COLO829 (cell line): ENCODE measurements at regions not wholly inside any gene's neighbourhood (a gene's known extent, or its start where the extent isn't known, plus 50 kb on each side); places are given as distances from the start of the nearest gene placed in this dataset.
"Not testable (repeated sequence)": the region's sequence is repeated elsewhere in the genome, so short reads cannot be mapped to it uniquely, and the experiment has no call there.

Experiments
- DNase-seq: peaks from one replicate; pipeline ENCODE4 v3.0.0; 2012; ENCODE audit warnings: low spot score

DNA sequence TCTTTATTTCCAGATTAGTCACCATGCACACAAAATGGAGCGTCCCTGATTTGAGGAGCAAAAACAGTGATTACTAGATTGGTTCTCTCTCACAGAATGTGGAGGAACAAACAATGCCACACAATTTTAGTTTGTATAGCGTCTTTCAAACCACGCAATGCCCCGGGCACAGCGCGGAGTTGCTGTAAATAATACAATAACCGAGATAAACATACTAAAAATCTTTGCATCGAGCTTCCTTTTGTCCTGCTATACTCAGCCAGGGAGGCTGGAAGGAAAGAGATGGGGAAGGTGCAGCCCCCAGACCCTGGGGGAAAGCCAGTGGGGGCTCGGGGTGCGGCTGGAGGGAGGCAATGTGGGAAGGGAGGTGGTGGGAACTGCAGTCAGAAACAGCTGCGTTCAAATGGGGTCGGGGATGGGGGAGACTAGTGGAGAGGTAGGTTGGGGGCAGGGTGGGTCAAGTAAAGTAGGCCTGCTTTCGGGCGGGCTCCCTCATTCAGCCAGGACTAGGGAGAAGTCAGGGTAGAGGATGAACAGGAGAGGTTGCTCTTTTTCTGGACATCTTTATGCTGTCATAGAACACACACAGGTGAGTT lies 366.3 kb downstream of the RPS6KC1 start:
- no peak for DNase-seq

GRCh38 chr1:213417846-213418245 lies 366.8 kb downstream of the RPS6KC1 start:
- DNase-seq = no peak

GRCh38 chr1:213418268-213419071 lies 367.4 kb downstream of the RPS6KC1 start:
- DNase-seq = no peak

- DNase-seq = no peak
Observed at GRCh38 chr1:213419401-213420030, 368.5 kb downstream of the RPS6KC1 start.

- not testable (repeated sequence) for DNase-seq
Observed at GRCh38 chr1:213421178-213421577, 370.1 kb downstream of the RPS6KC1 start.

DNA sequence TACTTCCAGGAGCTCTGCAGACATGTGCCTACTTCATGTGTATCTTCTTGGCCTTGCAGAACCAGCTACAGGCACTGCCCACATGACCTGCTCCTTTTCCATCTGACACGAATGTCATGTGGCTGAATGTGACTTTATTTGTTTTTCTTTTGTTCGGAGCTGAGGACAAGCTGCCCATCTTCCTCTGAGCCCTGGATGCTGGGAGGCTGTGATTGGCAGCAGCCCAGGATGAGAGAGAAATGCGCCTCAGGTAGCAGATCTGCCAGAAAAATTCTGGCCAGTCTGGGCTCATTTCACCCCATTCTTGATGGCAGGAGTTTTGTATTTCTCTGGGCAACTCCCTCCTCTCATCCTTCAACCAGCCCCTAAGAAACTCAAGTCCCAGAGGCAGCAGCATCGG lies 372.0 kb downstream of the RPS6KC1 start:
- DNase-seq = no peak

DNA sequence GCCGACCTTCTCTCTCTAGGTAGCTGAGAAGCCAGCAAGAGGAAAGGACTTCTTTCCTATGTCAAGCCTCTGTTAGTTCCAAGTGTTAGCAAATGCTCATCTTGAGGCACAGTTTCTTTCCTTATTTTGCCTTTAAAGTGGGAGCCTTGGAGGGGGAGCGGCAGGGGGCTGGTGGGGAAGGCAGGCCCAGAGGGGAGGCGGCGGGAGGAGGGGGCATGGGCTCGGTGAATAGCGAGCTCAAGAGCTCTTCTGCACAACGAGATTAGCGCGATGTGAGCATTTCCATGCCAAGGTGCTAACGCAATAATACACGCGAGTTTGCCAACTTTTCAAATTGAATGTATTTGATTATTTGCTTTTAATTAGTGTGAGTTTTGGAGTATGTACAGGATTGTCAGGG lies 372.6 kb downstream of the RPS6KC1 start:
- no peak for DNase-seq

- DNase-seq = no peak
Observed at GRCh38 chr1:213425376-213426030, 374.5 kb downstream of the RPS6KC1 start.

DNA sequence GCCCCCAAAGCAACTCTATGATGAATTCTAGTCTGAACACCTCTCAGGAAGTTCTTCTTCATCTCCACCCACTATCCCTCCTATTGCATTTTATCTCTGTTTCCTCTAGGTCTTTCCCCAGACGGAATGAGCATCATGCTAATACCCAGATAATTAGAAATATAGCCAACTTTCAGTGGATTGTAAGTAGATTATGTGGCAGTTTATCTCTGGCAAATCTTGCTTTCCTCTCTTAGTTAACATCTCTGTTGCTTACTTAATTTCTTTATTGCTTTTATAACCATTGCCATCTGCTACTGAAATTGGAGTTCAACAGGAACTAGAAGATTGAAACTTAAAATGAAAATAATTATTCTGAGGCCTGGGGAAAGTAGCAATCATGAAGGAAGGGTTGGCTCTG lies 378.6 kb downstream of the RPS6KC1 start:
- no peak for DNase-seq

- no peak for DNase-seq
Observed at GRCh38 chr1:213435715-213436114, 384.7 kb downstream of the RPS6KC1 start.

- no peak for DNase-seq
Observed at GRCh38 chr1:213438339-213438738, 387.3 kb downstream of the RPS6KC1 start.

- DNase-seq = no peak
Observed at GRCh38 chr1:213439703-213440102, 388.7 kb downstream of the RPS6KC1 start.

GRCh38 chr1:213440766-213441165 lies 389.7 kb downstream of the RPS6KC1 start:
- no peak for DNase-seq

DNA sequence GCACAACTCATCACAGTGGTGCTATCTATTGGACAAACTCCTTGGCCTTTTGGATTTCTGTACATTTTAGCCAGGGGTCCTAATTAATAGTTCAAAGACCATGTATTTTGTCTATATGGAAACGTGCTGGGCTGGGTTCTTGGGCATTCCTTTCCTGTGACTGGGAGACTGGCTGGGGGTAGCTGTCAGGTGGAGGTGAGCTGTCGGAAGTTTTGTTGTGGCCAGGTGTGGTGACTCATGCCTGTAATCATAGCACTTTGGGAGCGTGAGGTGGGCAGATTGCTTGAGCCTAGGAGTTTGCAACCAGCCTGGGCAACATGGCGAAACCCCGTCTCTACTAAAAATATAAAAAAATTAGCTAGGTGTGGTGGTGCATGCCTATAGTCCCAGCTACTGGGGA lies 392.4 kb downstream of the RPS6KC1 start:
- DNase-seq = no peak

- no peak for DNase-seq
Observed at GRCh38 chr1:213444224-213444623, 393.2 kb downstream of the RPS6KC1 start.

- DNase-seq = no peak
Observed at GRCh38 chr1:213446496-213446895, 395.5 kb downstream of the RPS6KC1 start.

- DNase-seq = no peak
Observed at GRCh38 chr1:213448360-213448759, 397.3 kb downstream of the RPS6KC1 start.

- no peak for DNase-seq
Observed at GRCh38 chr1:213448776-213449175, 397.7 kb downstream of the RPS6KC1 start.

DNA sequence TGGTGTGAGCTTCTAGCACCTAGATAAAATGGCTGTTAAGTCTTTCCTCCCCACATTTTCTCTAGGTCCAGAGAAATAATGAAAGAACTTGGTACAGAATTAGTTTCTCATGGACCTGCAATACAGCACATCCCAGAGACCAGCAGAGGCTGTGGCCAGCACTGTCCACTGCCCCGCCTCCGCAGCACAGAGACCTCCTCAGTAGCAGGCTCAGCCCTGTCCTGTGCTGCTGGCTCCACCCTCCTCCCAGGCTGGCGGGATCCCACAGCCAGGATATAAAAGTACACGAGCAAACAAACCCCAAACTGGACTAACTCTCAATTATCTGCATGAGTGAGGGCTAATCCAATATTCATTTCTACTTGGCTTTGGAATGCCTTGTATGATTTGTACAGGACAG lies 401.5 kb downstream of the RPS6KC1 start:
- DNase-seq = no peak

DNA sequence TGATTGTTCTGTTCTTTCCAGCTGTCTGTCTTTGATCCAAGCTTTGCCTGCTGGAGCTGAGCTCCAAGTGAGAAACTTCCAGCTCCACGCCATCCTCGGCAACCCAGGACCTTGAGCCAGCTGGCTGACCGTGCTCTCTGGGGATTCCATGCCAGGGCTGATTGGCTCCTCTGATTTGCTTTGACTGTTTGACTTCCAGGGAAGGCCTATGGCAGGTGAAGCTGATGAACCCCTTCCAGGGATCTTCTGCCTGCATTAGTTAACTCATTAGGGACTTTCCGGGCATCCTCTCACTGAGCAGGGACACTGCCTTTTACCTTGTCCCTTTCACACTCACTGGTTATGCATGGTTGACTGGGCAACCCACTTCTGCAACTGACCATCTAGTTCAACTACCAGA lies 406.1 kb downstream of the RPS6KC1 start:
- no peak for DNase-seq

DNA sequence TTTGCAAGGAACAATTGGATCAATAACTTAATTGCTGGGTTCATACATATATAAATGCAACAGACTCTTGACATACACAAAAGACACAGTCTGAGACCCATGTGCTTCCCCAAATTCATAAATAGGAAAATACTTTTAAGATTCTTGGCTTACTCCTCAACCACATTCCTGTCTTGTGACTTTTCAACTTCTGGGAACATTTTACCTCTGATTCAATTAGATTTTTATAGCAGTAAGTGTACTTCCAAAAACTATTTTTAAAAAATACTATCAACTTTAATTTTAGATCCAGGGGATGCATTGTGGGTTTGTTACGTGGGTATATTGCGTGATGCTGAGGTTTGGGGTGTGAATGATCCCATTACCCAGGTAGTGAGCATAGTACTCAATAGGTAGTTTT lies 406.7 kb downstream of the RPS6KC1 start:
- DNase-seq = no peak

DNA sequence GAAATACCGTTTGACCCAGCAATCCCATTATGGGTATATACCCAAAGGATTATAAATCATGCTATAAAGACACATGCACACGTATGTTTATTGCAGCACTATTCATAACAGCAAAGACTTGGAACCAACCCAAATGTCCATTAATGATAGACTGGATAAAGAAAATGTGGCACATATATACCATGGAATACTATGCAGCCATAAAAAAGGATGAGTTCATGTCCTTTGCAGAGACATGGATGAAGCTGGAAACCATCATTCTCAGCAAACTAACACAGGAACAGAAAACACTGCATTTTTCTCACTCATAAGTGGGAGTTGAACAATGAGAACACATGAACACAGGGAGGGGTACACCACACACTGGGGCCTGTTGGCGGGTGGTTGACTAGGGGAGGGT lies 411.3 kb downstream of the RPS6KC1 start:
- DNase-seq = not testable (repeated sequence)
